ENCODE measurements at regions not wholly inside any gene's neighbourhood (a gene's known extent, or its start where the extent isn't known, plus 50 kb on each side); places are given as distances from the start of the nearest gene placed in this dataset.

- TF ChIP-seq POLR2A (IDR thresholded peaks at IDR 0.05; ENCODE audit: low read depth) (no peak), CTCF (IDR thresholded peaks at IDR 0.05) (no peak), EP300 (IDR thresholded peaks at IDR 0.05) (no peak), POLR2AphosphoS5 (IDR thresholded peaks at IDR 0.05) (no peak)
Observed at GRCh38 chr2:240271716-240272341, 131.4 kb upstream of the OTOS start.
